GM12874 (cell line): ENCODE measurements at regions not wholly inside any gene's neighbourhood (a gene's known extent, or its start where the extent isn't known, plus 50 kb on each side); places are given as distances from the start of the nearest gene placed in this dataset.

Experiments used
- TF ChIP-seq, protein P1 (sequence below): IDR thresholded peaks from 2 replicates; pipeline ENCODE4 v1.5.1; 2011; ENCODE audit warnings: low read depth, mild to moderate bottlenecking, control low read depth, low read length, moderate library complexity; ENCODE audit not compliant: insufficient read depth

GRCh38 chr2:181185948-181186347, 205.5 kb downstream of the UBE2E3 start:
- TF ChIP-seq, protein P1, sequence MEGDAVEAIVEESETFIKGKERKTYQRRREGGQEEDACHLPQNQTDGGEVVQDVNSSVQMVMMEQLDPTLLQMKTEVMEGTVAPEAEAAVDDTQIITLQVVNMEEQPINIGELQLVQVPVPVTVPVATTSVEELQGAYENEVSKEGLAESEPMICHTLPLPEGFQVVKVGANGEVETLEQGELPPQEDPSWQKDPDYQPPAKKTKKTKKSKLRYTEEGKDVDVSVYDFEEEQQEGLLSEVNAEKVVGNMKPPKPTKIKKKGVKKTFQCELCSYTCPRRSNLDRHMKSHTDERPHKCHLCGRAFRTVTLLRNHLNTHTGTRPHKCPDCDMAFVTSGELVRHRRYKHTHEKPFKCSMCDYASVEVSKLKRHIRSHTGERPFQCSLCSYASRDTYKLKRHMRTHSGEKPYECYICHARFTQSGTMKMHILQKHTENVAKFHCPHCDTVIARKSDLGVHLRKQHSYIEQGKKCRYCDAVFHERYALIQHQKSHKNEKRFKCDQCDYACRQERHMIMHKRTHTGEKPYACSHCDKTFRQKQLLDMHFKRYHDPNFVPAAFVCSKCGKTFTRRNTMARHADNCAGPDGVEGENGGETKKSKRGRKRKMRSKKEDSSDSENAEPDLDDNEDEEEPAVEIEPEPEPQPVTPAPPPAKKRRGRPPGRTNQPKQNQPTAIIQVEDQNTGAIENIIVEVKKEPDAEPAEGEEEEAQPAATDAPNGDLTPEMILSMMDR = no peak

DNA sequence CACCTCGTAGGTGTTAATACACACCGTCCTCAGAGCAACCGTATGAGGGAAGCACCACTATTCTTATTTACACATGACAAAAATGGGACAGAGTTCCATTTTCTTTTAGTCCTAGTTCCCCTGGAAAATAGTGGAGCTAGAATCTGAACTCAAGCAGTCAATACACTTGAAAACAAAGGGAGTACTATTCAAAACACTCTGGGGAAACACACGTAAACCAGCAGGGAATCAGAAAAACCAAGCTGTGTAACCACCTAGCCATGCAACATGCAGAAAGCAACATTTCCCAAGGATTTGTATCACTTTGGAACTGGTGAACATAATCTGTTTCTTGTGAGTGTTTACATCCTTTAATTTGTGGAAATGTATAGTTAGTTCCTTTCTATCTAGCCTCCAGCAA, 208.2 kb downstream of the UBE2E3 start:
- TF ChIP-seq, protein P1 = no peak

- TF ChIP-seq, protein P1 = no peak
These were observed 209.5 kb downstream of the UBE2E3 start for GRCh38 chr2:181189951-181190350.

GRCh38 chr2:181190711-181191110, 210.3 kb downstream of the UBE2E3 start:
- TF ChIP-seq, protein P1 = no peak

DNA sequence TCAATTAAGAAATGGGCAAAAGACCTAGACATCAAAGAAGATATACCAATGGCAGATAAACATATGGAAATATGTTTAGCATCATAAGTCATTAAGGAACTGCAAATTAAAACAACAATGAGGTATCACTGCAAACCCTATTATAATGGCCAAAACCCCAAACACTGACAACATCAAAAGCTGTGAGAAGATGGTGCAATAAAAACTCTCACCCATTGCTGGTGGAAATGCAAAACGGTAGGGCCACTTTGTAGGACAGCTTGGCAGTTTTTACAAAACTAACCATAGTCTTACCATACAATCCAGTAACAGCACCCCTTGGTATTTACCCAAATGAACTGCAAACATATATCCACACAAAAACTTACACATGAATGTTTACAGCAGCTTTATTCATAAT, 213.1 kb downstream of the UBE2E3 start:
- TF ChIP-seq, protein P1 = no peak

DNA sequence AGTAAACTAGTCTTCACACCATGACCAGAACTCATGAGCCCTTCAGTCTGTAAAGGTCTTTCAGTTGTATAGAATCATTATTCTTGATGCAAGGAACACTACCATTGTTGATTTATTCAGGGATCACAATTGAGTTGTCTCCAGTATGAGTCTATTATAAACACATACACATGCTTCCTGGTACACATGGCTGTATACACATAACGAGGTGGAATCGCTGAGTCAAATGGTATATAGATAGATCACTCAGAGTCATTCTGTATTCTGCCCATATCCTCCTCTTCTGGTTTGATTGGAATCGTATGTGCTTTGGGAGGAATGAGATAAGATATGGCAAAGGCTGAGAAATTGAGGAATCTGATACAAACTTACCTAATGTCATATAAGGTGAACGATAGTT, 216.0 kb downstream of the UBE2E3 start:
- TF ChIP-seq, protein P1 = no peak

GRCh38 chr2:181197140-181197760, 216.8 kb downstream of the UBE2E3 start:
- TF ChIP-seq, protein P1 = no peak
